HepG2 (cell line): ENCODE measurements at regions not wholly inside any gene's neighbourhood (a gene's known extent, or its start where the extent isn't known, plus 50 kb on each side); places are given as distances from the start of the nearest gene placed in this dataset.

Source experiments
- ATAC-seq: fragments of 200-7000 bp; cut with Tn5 transposase; 3 replicates; pipeline ENCODE4 v1.9.1; 2020; ENCODE audit warnings: mild to moderate bottlenecking, moderate library complexity
- BruUV-seq: library from RNA; stranded (reverse); fragments of 400-500 nt; replicated peaks from 2 replicates; lab custom pipeline; 2021; lab: Mats Ljungman, UMichigan
- CTCF ChIA-PET: fragments of 300-600 bp; formaldehyde crosslinking; extraction: SDS; loops from one replicate; lab custom pipeline; 2021; ENCODE audit warnings: low total read pairs, inconsistent platforms, low intra/inter-chr PET ratio; lab: Yijun Ruan, JAX
- POLR2A ChIA-PET: fragments of 350-600 bp; sonication (Branson Sonifier 250); formaldehyde crosslinking; loops from one replicate; lab custom pipeline; 2020; ENCODE audit warnings: antibody characterized with exemption, inconsistent platforms; lab: Yijun Ruan, JAX
- DNase-seq: peaks from one replicate; pipeline ENCODE4 v3.0.0-alpha.2; 2015; ENCODE audit warnings: low spot score
- FAIRE-seq: peaks from 3 replicates; lab custom pipeline; 2011; peaks lifted over from hg19 to GRCh38; lab: Jason Lieb, UNC
- H2AFZ ChIP-seq: one replicate; pipeline ENCODE4 v1.6.1; 2011; ENCODE audit warnings: low read length, inconsistent platforms
- H3K27ac ChIP-seq: fragments of 300-600 bp; 3 replicates; pipeline ENCODE4 v1.8.0; 2011; ENCODE audit warnings: mixed run types, mild to moderate bottlenecking, mixed read lengths, low read length, inconsistent platforms; ENCODE audit not compliant: insufficient read depth; ENCODE audit errors: extremely low read length
- H3K27me3 ChIP-seq, 2 experiments: fragments of 200-600 bp in 1 of 2; 2 replicates in 1 of 2; 3 replicates in 1 of 2; pipeline versions ENCODE4 v1.6.0 to v1.8.0; 2011; ENCODE audit warnings: low read length in 2 of 2, mild to moderate bottlenecking in 2 of 2, moderate library complexity in 2 of 2, inconsistent platforms in 1 of 2; ENCODE audit not compliant: insufficient read depth in 2 of 2, control insufficient read depth in 1 of 2
- H3K36me3 ChIP-seq, 2 experiments: fragments of 200-600 bp in 1 of 2; replicated peaks in 1 of 2; 2 replicates in 1 of 2; 3 replicates in 1 of 2; pipeline versions ENCODE4 v1.5.1 to v1.8.0; 2011; ENCODE audit warnings: low read length in 2 of 2, inconsistent platforms in 1 of 2; ENCODE audit not compliant: insufficient read depth in 2 of 2, control insufficient read depth in 1 of 2
- H3K4me1 ChIP-seq: 2 replicates; pipeline ENCODE4 v1.5.1; 2012; ENCODE audit warnings: low read length, inconsistent platforms; ENCODE audit not compliant: insufficient read depth
- H3K4me2 ChIP-seq: 2 replicates; pipeline ENCODE4 v1.6.0; 2011; ENCODE audit warnings: low read depth, low read length, inconsistent platforms
- H3K4me3 ChIP-seq, 3 experiments: fragments of 200-600 bp in 1 of 3; sonication (generic), shearing (Covaris generic) in 1 of 3; replicated peaks in 1 of 3; 2 replicates each; pipeline ENCODE4 v1.5.1; 2011 to 2016; ENCODE audit warnings: low read length in 3 of 3, inconsistent platforms in 2 of 3, low read depth in 2 of 3, mild to moderate bottlenecking in 2 of 3, control low read depth in 1 of 3, mixed read lengths in 1 of 3; ENCODE audit not compliant: insufficient read depth in 1 of 3
- H3K79me2 ChIP-seq: one replicate; pipeline ENCODE4 v1.6.1; 2011; ENCODE audit warnings: low read length, inconsistent platforms; ENCODE audit not compliant: insufficient read depth
- H3K9ac ChIP-seq: 2 replicates; pipeline ENCODE4 v1.6.0; 2011; ENCODE audit warnings: mild to moderate bottlenecking, low read depth, low read length, inconsistent platforms; ENCODE audit not compliant: insufficient read depth
- H3K9me3 ChIP-seq: 2 replicates; pipeline ENCODE4 v1.5.1; 2012; ENCODE audit warnings: mild to moderate bottlenecking, low read length
- H4K20me1 ChIP-seq: 2 replicates; pipeline ENCODE4 v1.6.0; 2011; ENCODE audit warnings: inconsistent platforms, mild to moderate bottlenecking, low read length, moderate library complexity; ENCODE audit not compliant: insufficient read depth
- KDM4B ChIP-seq: sonication (generic); formaldehyde crosslinking; IDR thresholded peaks from 2 replicates; pipeline ENCODE4 v1.4.0; 2020; ENCODE audit warnings: missing genetic modification reagents
- KDM5A ChIP-seq: fragments of 200-600 bp; sonication (generic); IDR thresholded peaks from 2 replicates; pipeline ENCODE4 v1.7.0; 2018; ENCODE audit warnings: antibody characterized with exemption, mild to moderate bottlenecking, low read length, borderline replicate concordance
- NFKBIZ ChIP-seq: IDR thresholded peaks from 2 replicates; pipeline ENCODE4 v1.6.1; 2018; ENCODE audit warnings: missing genetic modification reagents, missing compliant biosample characterization
- ZNF282 ChIP-seq: fragments of 450-650 bp; IDR thresholded peaks from 2 replicates; pipeline ENCODE4 v1.6.1; 2018; ENCODE audit not compliant: partially characterized antibody
- ZNF367 ChIP-seq: sonication (generic); formaldehyde crosslinking; IDR thresholded peaks from 2 replicates; pipeline ENCODE4 v1.4.0; 2020; ENCODE audit warnings: missing genetic modification reagents, borderline replicate concordance
- ZNF543 ChIP-seq: sonication (generic); formaldehyde crosslinking; IDR thresholded peaks from 2 replicates; pipeline ENCODE4 v1.4.0; 2020; ENCODE audit warnings: mild to moderate bottlenecking, missing genetic modification reagents
- ZNF598 ChIP-seq: sonication (generic); formaldehyde crosslinking; IDR thresholded peaks from 2 replicates; pipeline ENCODE4 v1.5.1; 2020; ENCODE audit warnings: mild to moderate bottlenecking, missing genetic modification reagents, borderline replicate concordance
- ZNF605 ChIP-seq: sonication (generic); formaldehyde crosslinking; IDR thresholded peaks from 2 replicates; pipeline ENCODE4 v1.8.0; 2022; ENCODE audit warnings: mild to moderate bottlenecking, missing genetic modification reagents
- ZNF75D ChIP-seq: sonication (generic); formaldehyde crosslinking; IDR thresholded peaks from 2 replicates; pipeline ENCODE4 v1.8.1; 2023; ENCODE audit warnings: missing genetic modification reagents, mild to moderate bottlenecking, borderline replicate concordance
- WGBS: methylation state at CpG from one replicate; pipeline ENCODE4 v1.1.6; 2017; ENCODE audit warnings: low lambda C conversion rate; 5-methylcytosine and 5-hydroxymethylcytosine counted together
- in situ Hi-C: cut with HindIII; loops from 2 replicates; pipeline ENCODE4 v1.10.0; 2017; ENCODE audit warnings: low pct_unique_long_range_greater_than_20kb; ENCODE audit not compliant: extremely low pct_ligation_motif_present
- intact Hi-C: fragments of 100-400 bp; cut with micrococcal nuclease; formaldehyde crosslinking; loops from one replicate; pipeline ENCODE4 v1.10.0; 2022; ENCODE audit not compliant: unreplicated experiment
- TF ChIP-seq, protein P1 (sequence below): IDR thresholded peaks from 2 replicates; pipeline ENCODE4 v1.6.1; 2018; ENCODE audit warnings: missing genetic modification reagents
- TF ChIP-seq, protein P2 (sequence below): sonication (generic); formaldehyde crosslinking; IDR thresholded peaks from 2 replicates; pipeline ENCODE4 v1.4.0; 2020; ENCODE audit warnings: mild to moderate bottlenecking, missing genetic modification reagents
- TF ChIP-seq, protein P3 (sequence below): sonication (generic); formaldehyde crosslinking; conservative IDR thresholded peaks from 2 replicates; pipeline ENCODE4 v1.4.0; 2020; ENCODE audit warnings: missing genetic modification reagents

DNA sequence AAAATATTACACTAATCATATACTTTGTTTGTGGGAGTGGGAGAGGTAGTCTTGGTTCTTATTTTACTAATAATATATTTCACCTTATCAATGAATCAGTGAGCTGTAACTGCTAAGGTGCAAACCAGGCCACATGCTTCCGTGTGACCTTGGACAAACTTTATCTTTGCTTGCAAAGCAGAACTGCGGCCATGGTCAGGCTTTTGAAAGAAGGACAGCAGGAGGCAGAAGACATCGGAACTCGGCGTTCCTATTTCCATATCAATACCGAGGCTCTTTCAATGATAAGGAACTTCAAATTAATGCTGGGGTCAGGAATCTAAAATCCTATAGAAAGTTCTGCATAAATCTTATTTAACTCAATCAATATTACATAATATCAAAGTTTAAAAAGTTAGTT lies 491.9 kb upstream of the PFKP start:
- 3% methylated on average over 6 of the region's 6 CpGs for WGBS
- Histone ChIP-seq H3K9me3 (no peaks in the 10 kb centered on the region), H3K4me3 (no peak overlapping the region), H3K4me1 (no peaks in the 10 kb centered on the region), H3K36me3 (no peaks in the 10 kb centered on the region), H3K27me3 (no peaks in the 10 kb centered on the region), H3K79me2 (no peaks in the 10 kb centered on the region), H4K20me1 (no peaks in the 10 kb centered on the region), H2AFZ (no peak overlapping the region), H3K9ac (no peak overlapping the region), H3K4me2 (no peak overlapping the region), H3K27ac (no peak overlapping the region)
- DNase-seq (no peak), FAIRE-seq (no peak), ATAC-seq (no peak)
- ChIA-PET POLR2A (no interaction called here), CTCF (no interaction called here)
- TF ChIP-seq ZNF75D (CRISPR knock-in tag) = no peak
- no peak for TF ChIP-seq ZNF543 (CRISPR knock-in tag)
- no peak for TF ChIP-seq NFKBIZ
- TF ChIP-seq ZNF605 (CRISPR knock-in tag) = no peak
- TF ChIP-seq ZNF282 = no peak
- no peak for TF ChIP-seq KDM5A
- no peak for TF ChIP-seq ZNF367
- no peak for TF ChIP-seq KDM4B (CRISPR knock-in tag)
- TF ChIP-seq ZNF598 (CRISPR knock-in tag) = no peak
- TF ChIP-seq, protein P1, sequence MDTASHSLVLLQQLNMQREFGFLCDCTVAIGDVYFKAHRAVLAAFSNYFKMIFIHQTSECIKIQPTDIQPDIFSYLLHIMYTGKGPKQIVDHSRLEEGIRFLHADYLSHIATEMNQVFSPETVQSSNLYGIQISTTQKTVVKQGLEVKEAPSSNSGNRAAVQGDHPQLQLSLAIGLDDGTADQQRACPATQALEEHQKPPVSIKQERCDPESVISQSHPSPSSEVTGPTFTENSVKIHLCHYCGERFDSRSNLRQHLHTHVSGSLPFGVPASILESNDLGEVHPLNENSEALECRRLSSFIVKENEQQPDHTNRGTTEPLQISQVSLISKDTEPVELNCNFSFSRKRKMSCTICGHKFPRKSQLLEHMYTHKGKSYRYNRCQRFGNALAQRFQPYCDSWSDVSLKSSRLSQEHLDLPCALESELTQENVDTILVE (CRISPR knock-in tag) = no peak
- TF ChIP-seq, protein P2, sequence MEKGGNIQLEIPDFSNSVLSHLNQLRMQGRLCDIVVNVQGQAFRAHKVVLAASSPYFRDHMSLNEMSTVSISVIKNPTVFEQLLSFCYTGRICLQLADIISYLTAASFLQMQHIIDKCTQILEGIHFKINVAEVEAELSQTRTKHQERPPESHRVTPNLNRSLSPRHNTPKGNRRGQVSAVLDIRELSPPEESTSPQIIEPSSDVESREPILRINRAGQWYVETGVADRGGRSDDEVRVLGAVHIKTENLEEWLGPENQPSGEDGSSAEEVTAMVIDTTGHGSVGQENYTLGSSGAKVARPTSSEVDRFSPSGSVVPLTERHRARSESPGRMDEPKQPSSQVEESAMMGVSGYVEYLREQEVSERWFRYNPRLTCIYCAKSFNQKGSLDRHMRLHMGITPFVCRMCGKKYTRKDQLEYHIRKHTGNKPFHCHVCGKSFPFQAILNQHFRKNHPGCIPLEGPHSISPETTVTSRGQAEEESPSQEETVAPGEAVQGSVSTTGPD = no peak
- TF ChIP-seq, protein P3, sequence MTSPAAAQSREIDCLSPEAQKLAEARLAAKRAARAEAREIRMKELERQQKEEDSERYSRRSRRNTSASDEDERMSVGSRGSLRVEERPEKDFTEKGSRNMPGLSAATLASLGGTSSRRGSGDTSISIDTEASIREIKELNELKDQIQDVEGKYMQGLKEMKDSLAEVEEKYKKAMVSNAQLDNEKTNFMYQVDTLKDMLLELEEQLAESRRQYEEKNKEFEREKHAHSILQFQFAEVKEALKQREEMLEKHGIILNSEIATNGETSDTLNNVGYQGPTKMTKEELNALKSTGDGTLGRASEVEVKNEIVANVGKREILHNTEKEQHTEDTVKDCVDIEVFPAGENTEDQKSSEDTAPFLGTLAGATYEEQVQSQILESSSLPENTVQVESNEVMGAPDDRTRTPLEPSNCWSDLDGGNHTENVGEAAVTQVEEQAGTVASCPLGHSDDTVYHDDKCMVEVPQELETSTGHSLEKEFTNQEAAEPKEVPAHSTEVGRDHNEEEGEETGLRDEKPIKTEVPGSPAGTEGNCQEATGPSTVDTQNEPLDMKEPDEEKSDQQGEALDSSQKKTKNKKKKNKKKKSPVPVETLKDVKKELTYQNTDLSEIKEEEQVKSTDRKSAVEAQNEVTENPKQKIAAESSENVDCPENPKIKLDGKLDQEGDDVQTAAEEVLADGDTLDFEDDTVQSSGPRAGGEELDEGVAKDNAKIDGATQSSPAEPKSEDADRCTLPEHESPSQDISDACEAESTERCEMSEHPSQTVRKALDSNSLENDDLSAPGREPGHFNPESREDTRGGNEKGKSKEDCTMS (CRISPR knock-in tag) = no peak
- no TSS peak for BruUV-seq
- intact Hi-C loops = no loop called here
- in situ Hi-C loops = no loop called here
